Muscle of arm (tissue), 1 donor: ENCODE measurements at regions not wholly inside any gene's neighbourhood (a gene's known extent, or its start where the extent isn't known, plus 50 kb on each side); places are given as distances from the start of the nearest gene placed in this dataset.
"Not testable (repeated sequence)": the region's sequence is repeated elsewhere in the genome, so short reads cannot be mapped to it uniquely, and the experiment has no call there.

Source experiments
- DNase-seq: peaks from one replicate; pipeline ENCODE4 v3.0.0-alpha.2; 2013

GRCh38 chr2:8370258-8370802, 311.5 kb upstream of the ID2 start:
- DNase-seq, result no peak

GRCh38 chr2:8371653-8372052, 310.2 kb upstream of the ID2 start:
- no peak for DNase-seq

- no peak for DNase-seq
Observed at GRCh38 chr2:8374782-8375181, 307.1 kb upstream of the ID2 start.

- DNase-seq, result no peak
Observed at GRCh38 chr2:8376603-8377410, 305.0 kb upstream of the ID2 start.

- DNase-seq, result no peak
Observed at GRCh38 chr2:8378016-8378810, 303.6 kb upstream of the ID2 start.

- no peak for DNase-seq
Observed at GRCh38 chr2:8379128-8379527, 302.7 kb upstream of the ID2 start.

- DNase-seq, result no peak
Observed at GRCh38 chr2:8379549-8379948, 302.3 kb upstream of the ID2 start.

- DNase-seq, result peak; percentile 24
Observed at GRCh38 chr2:8380026-8380425, 301.8 kb upstream of the ID2 start.

GRCh38 chr2:8380566-8380965, 301.3 kb upstream of the ID2 start:
- DNase-seq, result no peak

- no peak for DNase-seq
Observed at GRCh38 chr2:8382485-8382884, 299.4 kb upstream of the ID2 start.

- not testable (repeated sequence) for DNase-seq
Observed at GRCh38 chr2:8386748-8387147, 295.1 kb upstream of the ID2 start.

- DNase-seq, result no peak
Observed at GRCh38 chr2:8388781-8389180, 293.1 kb upstream of the ID2 start.

GRCh38 chr2:8389431-8390108, 292.3 kb upstream of the ID2 start:
- DNase-seq, result no peak

- DNase-seq, result no peak
Observed at GRCh38 chr2:8391126-8391525, 290.7 kb upstream of the ID2 start.

GRCh38 chr2:8391584-8391983, 290.3 kb upstream of the ID2 start:
- no peak for DNase-seq

GRCh38 chr2:8392098-8392866, 289.6 kb upstream of the ID2 start:
- DNase-seq, result no peak

- no peak for DNase-seq
Observed at GRCh38 chr2:8393506-8393905, 288.4 kb upstream of the ID2 start.

GRCh38 chr2:8394131-8394530, 287.7 kb upstream of the ID2 start:
- no peak for DNase-seq

- DNase-seq, result no peak
Observed at GRCh38 chr2:8394569-8395359, 287.1 kb upstream of the ID2 start.

- DNase-seq, result no peak
Observed at GRCh38 chr2:8395718-8396117, 286.1 kb upstream of the ID2 start.
